Neural cell (in vitro differentiated cells): ENCODE measurements at regions not wholly inside any gene's neighbourhood (a gene's known extent, or its start where the extent isn't known, plus 50 kb on each side); places are given as distances from the start of the nearest gene placed in this dataset.

Experiments used
- H2AFZ ChIP-seq: fragments of 200-600, 300-800 bp; sonication (generic), shearing (Covaris generic); 2 replicates; pipeline ENCODE4 v1.6.0; 2014; ENCODE audit warnings: low read depth, mild to moderate bottlenecking, antibody characterized with exemption, low read length, moderate library complexity
- H3F3A ChIP-seq: fragments of 200-600 bp; shearing (Covaris generic); 2 replicates; pipeline ENCODE4 v1.6.1; 2016; ENCODE audit warnings: mild to moderate bottlenecking, moderate library complexity, mixed read lengths, antibody characterized with exemption, low read length; ENCODE audit not compliant: insufficient read depth, poor library complexity, severe bottlenecking
- H3K27ac ChIP-seq: fragments of 200-600, 300-800 bp; sonication (generic), shearing (Covaris generic); 2 replicates; pipeline ENCODE4 v1.5.1; 2014; ENCODE audit warnings: mild to moderate bottlenecking, low read length, moderate library complexity
- H3K27me3 ChIP-seq: fragments of 300-800, 200-600 bp; sonication (generic), shearing (Covaris generic); 2 replicates; pipeline ENCODE4 v1.6.0; 2014; ENCODE audit warnings: mild to moderate bottlenecking, low read depth, low read length, moderate library complexity; ENCODE audit not compliant: insufficient read depth
- H3K36me3 ChIP-seq: fragments of 300-800, 200-600 bp; sonication (generic), shearing (Covaris generic); 2 replicates; pipeline ENCODE4 v1.5.1; 2014; ENCODE audit warnings: mild to moderate bottlenecking, antibody characterized with exemption, low read length, moderate library complexity; ENCODE audit not compliant: insufficient read depth
- H3K4me2 ChIP-seq: fragments of 300-800, 200-600 bp; sonication (generic), shearing (Covaris generic); 2 replicates; pipeline ENCODE4 v1.6.0; 2014; ENCODE audit warnings: mild to moderate bottlenecking, low read length
- H3K4me3 ChIP-seq: fragments of 300-800, 200-600 bp; sonication (generic), shearing (Covaris generic); 2 replicates; pipeline ENCODE4 v1.5.1; 2014; ENCODE audit warnings: mild to moderate bottlenecking, low read length, moderate library complexity
- H3K79me2 ChIP-seq: fragments of 200-600 bp; shearing (Covaris generic); replicated peaks from 2 replicates; pipeline ENCODE4 v1.6.0; 2014; ENCODE audit warnings: mild to moderate bottlenecking, low read length, moderate library complexity; ENCODE audit not compliant: insufficient read depth
- H3K9ac ChIP-seq: fragments of 300-800, 200-600 bp; sonication (generic), shearing (Covaris generic); 2 replicates; pipeline ENCODE4 v1.6.1; 2016; ENCODE audit warnings: mild to moderate bottlenecking, low read length, mixed read lengths
- H3K9me2 ChIP-seq: fragments of 200-600 bp; shearing (Covaris generic); 2 replicates; pipeline ENCODE4 v1.6.1; 2016; ENCODE audit warnings: mild to moderate bottlenecking, low read length, mixed read lengths; ENCODE audit not compliant: insufficient read depth
- H3K9me3 ChIP-seq: fragments of 200-600, 300-800 bp; sonication (generic), shearing (Covaris generic); 2 replicates; pipeline ENCODE4 v1.6.1; 2016; ENCODE audit warnings: mild to moderate bottlenecking, mixed run types, low read length, moderate library complexity, mixed read lengths
- H4K20me1 ChIP-seq: fragments of 200-600 bp; shearing (Covaris generic); 2 replicates; pipeline ENCODE4 v1.6.1; 2016; ENCODE audit warnings: mild to moderate bottlenecking, mixed run types; ENCODE audit not compliant: insufficient read depth
- CTCF ChIP-seq: fragments of 450-650 bp; IDR thresholded peaks from 2 replicates; pipeline ENCODE4 v1.5.1; 2014; ENCODE audit warnings: antibody characterized with exemption, mild to moderate bottlenecking, moderate library complexity; ENCODE audit not compliant: poor library complexity, severe bottlenecking
- EP300 ChIP-seq: fragments of 450-650 bp; conservative IDR thresholded peaks from 2 replicates; pipeline ENCODE4 v1.6.1; 2014; ENCODE audit warnings: antibody characterized with exemption, mild to moderate bottlenecking, moderate library complexity; ENCODE audit not compliant: poor library complexity, severe bottlenecking
- EZH2 ChIP-seq: fragments of 200-600, 300-800 bp; shearing (Covaris generic), sonication (generic); IDR thresholded peaks from 2 replicates; pipeline ENCODE4 v1.6.1; 2014; ENCODE audit warnings: antibody characterized with exemption, low read length, borderline replicate concordance, mild to moderate bottlenecking; ENCODE audit not compliant: insufficient read depth, poor library complexity, severe bottlenecking
- MXI1 ChIP-seq: fragments of 450-650 bp; conservative IDR thresholded peaks from 2 replicates; pipeline ENCODE4 v1.6.1; 2014; ENCODE audit warnings: antibody characterized with exemption, mild to moderate bottlenecking; ENCODE audit not compliant: poor library complexity, severe bottlenecking
- POLR2AphosphoS5 ChIP-seq: IDR thresholded peaks from 2 replicates; pipeline ENCODE4 v1.6.1; 2012
- RAD21 ChIP-seq: fragments of 450-650 bp; conservative IDR thresholded peaks from 2 replicates; pipeline ENCODE4 v1.6.1; 2014; ENCODE audit warnings: antibody characterized with exemption, mild to moderate bottlenecking, moderate library complexity
- REST ChIP-seq: IDR thresholded peaks from 2 replicates; pipeline ENCODE4 v1.6.1; 2012; ENCODE audit warnings: borderline replicate concordance
- SMC3 ChIP-seq: fragments of 450-650 bp; conservative IDR thresholded peaks from 2 replicates; pipeline ENCODE4 v1.6.1; 2014; ENCODE audit warnings: antibody characterized with exemption, mild to moderate bottlenecking, moderate library complexity; ENCODE audit not compliant: poor library complexity
- TAF1 ChIP-seq: IDR thresholded peaks from 2 replicates; pipeline ENCODE4 v1.6.1; 2012; ENCODE audit warnings: low read depth

- TF ChIP-seq EP300 = peak; percentile 69
- no peak for TF ChIP-seq MXI1
- H3K79me2 ChIP-seq = no peaks in the 10 kb centered on the region
- no peak overlapping the region for H2AFZ ChIP-seq
- no peaks in the 10 kb centered on the region for H3K9me3 ChIP-seq
- H3K4me3 ChIP-seq = no peak overlapping the region
- H3K27ac ChIP-seq = no peak overlapping the region
- no peaks in the 10 kb centered on the region for H3K36me3 ChIP-seq
- no peak overlapping the region for H3K4me2 ChIP-seq
- H3F3A ChIP-seq = no peaks in the 10 kb centered on the region
- H3K27me3 ChIP-seq = no peaks in the 10 kb centered on the region
- H4K20me1 ChIP-seq = no peaks in the 10 kb centered on the region
- H3K9me2 ChIP-seq = no peaks in the 10 kb centered on the region
- no peak overlapping the region for H3K9ac ChIP-seq
These were observed 608.1 kb upstream of the RORB start for GRCh38 chr9:73889023-73889422.

- no peaks in the 10 kb centered on the region for H3K79me2 ChIP-seq
- H4K20me1 ChIP-seq = no peaks in the 10 kb centered on the region
- no peak overlapping the region for H3K4me2 ChIP-seq
- H2AFZ ChIP-seq = no peak overlapping the region
- no peak for TF ChIP-seq RAD21
- TF ChIP-seq TAF1 = no peak
- no peak for TF ChIP-seq MXI1
- TF ChIP-seq POLR2AphosphoS5 = no peak
- TF ChIP-seq EP300 = no peak
- TF ChIP-seq SMC3 = no peak
- no peak for TF ChIP-seq CTCF
- no peak for TF ChIP-seq REST
- TF ChIP-seq EZH2 = no peak
- no peak overlapping the region for H3K4me3 ChIP-seq
- no peaks in the 10 kb centered on the region for H3K9me2 ChIP-seq
- H3K36me3 ChIP-seq = no peaks in the 10 kb centered on the region
- no peaks in the 10 kb centered on the region for H3F3A ChIP-seq
- no peaks in the 10 kb centered on the region for H3K9me3 ChIP-seq
- no peak overlapping the region for H3K27ac ChIP-seq
- no peaks in the 10 kb centered on the region for H3K27me3 ChIP-seq
- no peak overlapping the region for H3K9ac ChIP-seq
These were observed 606.4 kb upstream of the RORB start for GRCh38 chr9:73890685-73891277.
